ENCODE measurements at regions not wholly inside any gene's neighbourhood (a gene's known extent, or its start where the extent isn't known, plus 50 kb on each side); places are given as distances from the start of the nearest gene placed in this dataset.
"Not testable (repeated sequence)": the region's sequence is repeated elsewhere in the genome, so short reads cannot be mapped to it uniquely, and the experiment has no call there.

DNA sequence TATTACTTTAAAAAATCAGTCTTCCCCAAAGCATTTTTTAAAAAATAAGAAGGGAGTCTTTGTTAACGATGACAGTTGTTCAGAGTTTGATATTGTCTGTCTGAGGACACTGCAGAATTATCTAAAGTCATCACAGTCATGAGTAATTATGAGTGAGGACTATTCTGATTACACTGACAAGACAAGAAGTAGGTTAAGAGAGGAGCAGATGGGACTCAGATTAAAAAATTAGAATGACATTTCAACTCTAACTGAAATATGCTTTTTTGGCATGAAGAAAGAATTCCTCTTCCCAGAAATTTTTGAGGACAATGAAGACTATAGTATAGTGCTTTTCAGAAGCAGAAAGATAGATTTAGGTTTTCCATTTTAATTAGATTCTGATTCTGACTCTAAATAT, 456.5 kb downstream of the EPHA7 start:
- no peaks in the 10 kb centered on the region for H3K36me3 ChIP-seq (replicated peaks; ENCODE audit: insufficient read depth, low read length)
- no peaks in the 10 kb centered on the region for H3F3A ChIP-seq (ENCODE audit: insufficient read depth, low read length)
- no peaks in the 10 kb centered on the region for H3K27me3 ChIP-seq (replicated peaks; ENCODE audit: insufficient read depth, low read length)
- DNase-seq, result no peak
- no peak overlapping the region for H3K9ac ChIP-seq (ENCODE audit: low read length)
- no peak for TF ChIP-seq CTCF (IDR thresholded peaks at IDR 0.05; ENCODE audit: low read length)
- H2AFZ ChIP-seq (ENCODE audit: low read length), result no peak overlapping the region
- H3K9me3 ChIP-seq (replicated peaks; ENCODE audit: insufficient read depth, low read length), result no peaks in the 10 kb centered on the region
- H3K9me2 ChIP-seq (replicated peaks; ENCODE audit: insufficient read depth, low read length), result no peaks in the 10 kb centered on the region
- no peaks in the 10 kb centered on the region for H3K79me2 ChIP-seq (ENCODE audit: low read length)
- no peak overlapping the region for H3K4me2 ChIP-seq (ENCODE audit: low read depth, low read length)
- no peak overlapping the region for H3K27ac ChIP-seq (ENCODE audit: low read length)
- no peaks in the 10 kb centered on the region for H4K20me1 ChIP-seq (ENCODE audit: insufficient read depth, low read length)
- no peaks in the 10 kb centered on the region for H3K4me1 ChIP-seq (ENCODE audit: low read length)
- H3K4me3 ChIP-seq (ENCODE audit: low read length), result no peak overlapping the region

DNA sequence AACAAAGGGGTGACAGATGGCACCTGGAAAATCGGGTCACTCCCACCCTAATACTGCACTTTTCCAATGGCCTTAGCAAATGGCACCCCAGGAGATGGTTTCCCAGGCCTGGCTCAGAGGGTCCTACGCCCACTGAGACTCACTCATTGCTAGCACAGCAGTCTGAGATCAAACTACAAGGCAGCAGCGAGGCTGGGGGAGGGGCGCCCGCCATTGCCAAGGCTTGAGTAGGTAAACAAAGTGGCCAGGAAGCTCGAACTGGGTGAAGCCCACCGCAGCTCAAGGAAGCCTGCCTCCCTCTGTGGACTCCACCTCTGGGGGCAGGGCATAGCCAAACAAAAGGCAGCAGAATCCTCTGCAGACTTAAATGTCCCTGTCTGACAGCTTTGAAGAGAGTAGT, 467.2 kb downstream of the EPHA7 start:
- H3K4me3 ChIP-seq (ENCODE audit: low read length); H3K9me3 ChIP-seq (replicated peaks; ENCODE audit: insufficient read depth, low read length); H2AFZ ChIP-seq (ENCODE audit: low read length); H3K79me2 ChIP-seq (ENCODE audit: low read length); H3F3A ChIP-seq (ENCODE audit: insufficient read depth, low read length); H3K36me3 ChIP-seq (replicated peaks; ENCODE audit: insufficient read depth, low read length); H3K27ac ChIP-seq (ENCODE audit: low read length); H4K20me1 ChIP-seq (ENCODE audit: insufficient read depth, low read length); H3K4me2 ChIP-seq (ENCODE audit: low read depth, low read length); H3K27me3 ChIP-seq (replicated peaks; ENCODE audit: insufficient read depth, low read length); DNase-seq; H3K9me2 ChIP-seq (replicated peaks; ENCODE audit: insufficient read depth, low read length); H3K4me1 ChIP-seq (ENCODE audit: low read length); H3K9ac ChIP-seq (ENCODE audit: low read length): not testable (repeated sequence)

- H2AFZ ChIP-seq (ENCODE audit: low read length), result no peak overlapping the region
Measured at GRCh38 chr6:92945799-92946198, 473.6 kb downstream of the EPHA7 start.

GRCh38 chr6:92944132-92944531, 475.2 kb downstream of the EPHA7 start:
- TF ChIP-seq CTCF (IDR thresholded peaks at IDR 0.05; ENCODE audit: low read length) (no peak), EZH2 (optimal IDR thresholded peaks at IDR 0.05; ENCODE audit: low read depth, low read length) (no peak), EZH2phosphoT487 (IDR thresholded peaks at IDR 0.05; ENCODE audit: low read length) (no peak)
- Histone ChIP-seq H3K9me3 (replicated peaks; ENCODE audit: insufficient read depth, low read length) (no peaks in the 10 kb centered on the region), H4K20me1 (ENCODE audit: insufficient read depth, low read length) (no peaks in the 10 kb centered on the region), H3K36me3 (replicated peaks; ENCODE audit: insufficient read depth, low read length) (no peaks in the 10 kb centered on the region), H3K4me1 (ENCODE audit: low read length) (no peaks in the 10 kb centered on the region), H3K4me2 (ENCODE audit: low read depth, low read length) (no peak overlapping the region), H3K4me3 (ENCODE audit: low read length) (no peak overlapping the region), H3K27ac (ENCODE audit: low read length) (no peak overlapping the region), H3K27me3 (replicated peaks; ENCODE audit: insufficient read depth, low read length) (no peaks in the 10 kb centered on the region), H3K79me2 (ENCODE audit: low read length) (no peaks in the 10 kb centered on the region), H2AFZ (ENCODE audit: low read length) (no peak overlapping the region), H3K9ac (ENCODE audit: low read length) (no peak overlapping the region), H3F3A (ENCODE audit: insufficient read depth, low read length) (no peaks in the 10 kb centered on the region), H3K9me2 (replicated peaks; ENCODE audit: insufficient read depth, low read length) (no peaks in the 10 kb centered on the region)
- DNase-seq, result no peak

More at GRCh38 chr6:92945799-92946198, 473.6 kb downstream of the EPHA7 start:
- no peaks in the 10 kb centered on the region for H3K27me3 ChIP-seq (replicated peaks; ENCODE audit: insufficient read depth, low read length)
- H3K27ac ChIP-seq (ENCODE audit: low read length), result no peak overlapping the region
- H3F3A ChIP-seq (ENCODE audit: insufficient read depth, low read length), result no peaks in the 10 kb centered on the region
- no peaks in the 10 kb centered on the region for H4K20me1 ChIP-seq (ENCODE audit: insufficient read depth, low read length)
- H3K4me1 ChIP-seq (ENCODE audit: low read length), result no peaks in the 10 kb centered on the region
- no peak for DNase-seq
- H3K4me3 ChIP-seq (ENCODE audit: low read length), result no peak overlapping the region
- H3K9me2 ChIP-seq (replicated peaks; ENCODE audit: insufficient read depth, low read length), result no peaks in the 10 kb centered on the region
- H3K4me2 ChIP-seq (ENCODE audit: low read depth, low read length), result no peak overlapping the region
- no peak for TF ChIP-seq EZH2 (optimal IDR thresholded peaks at IDR 0.05; ENCODE audit: low read depth, low read length)
- TF ChIP-seq EZH2phosphoT487 (IDR thresholded peaks at IDR 0.05; ENCODE audit: low read length), result no peak
- TF ChIP-seq CTCF (IDR thresholded peaks at IDR 0.05; ENCODE audit: low read length), result no peak
- H3K9me3 ChIP-seq (replicated peaks; ENCODE audit: insufficient read depth, low read length), result no peaks in the 10 kb centered on the region
- no peaks in the 10 kb centered on the region for H3K36me3 ChIP-seq (replicated peaks; ENCODE audit: insufficient read depth, low read length)
- H3K9ac ChIP-seq (ENCODE audit: low read length), result no peak overlapping the region
- no peaks in the 10 kb centered on the region for H3K79me2 ChIP-seq (ENCODE audit: low read length)

Measured in MM.1S (cell line).